GM21529 (cell line): ENCODE measurements at regions not wholly inside any gene's neighbourhood (a gene's known extent, or its start where the extent isn't known, plus 50 kb on each side); places are given as distances from the start of the nearest gene placed in this dataset.
"Not testable (repeated sequence)": the region's sequence is repeated elsewhere in the genome, so short reads cannot be mapped to it uniquely, and the experiment has no call there.

Experiments used
- ATAC-seq: cut with Tn5 transposase; IDR thresholded peaks from one replicate; pipeline ENCODE4 v1.9.1; 2021; ENCODE audit not compliant: unreplicated experiment

DNA sequence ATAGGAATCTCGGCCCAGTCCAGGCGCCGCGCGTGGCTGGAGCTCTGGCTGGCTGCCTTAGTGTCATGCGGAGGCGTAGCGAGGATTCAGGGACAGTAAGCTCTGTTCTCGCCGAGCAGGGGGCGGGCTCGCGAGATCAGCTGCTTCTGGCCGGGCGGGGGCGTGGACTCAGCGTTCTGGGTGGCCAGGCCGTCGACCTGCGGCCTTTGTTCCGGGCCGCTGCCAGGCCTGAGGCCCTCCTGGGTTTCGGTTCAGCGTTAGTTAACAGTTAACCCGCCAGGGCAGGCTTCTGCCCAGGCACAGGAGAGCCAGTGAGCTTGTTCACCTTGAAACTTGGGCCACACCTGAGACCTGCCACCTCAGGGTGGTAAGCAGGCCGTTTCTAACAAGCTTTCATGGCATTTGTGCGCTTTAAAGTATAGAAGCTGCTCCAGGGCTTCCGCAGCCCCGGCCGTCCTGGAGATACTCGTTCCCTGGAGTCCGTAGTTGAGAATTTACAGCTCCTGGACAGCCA lies 332.2 kb upstream of the SGCG start:
- ATAC-seq, result no peak

DNA sequence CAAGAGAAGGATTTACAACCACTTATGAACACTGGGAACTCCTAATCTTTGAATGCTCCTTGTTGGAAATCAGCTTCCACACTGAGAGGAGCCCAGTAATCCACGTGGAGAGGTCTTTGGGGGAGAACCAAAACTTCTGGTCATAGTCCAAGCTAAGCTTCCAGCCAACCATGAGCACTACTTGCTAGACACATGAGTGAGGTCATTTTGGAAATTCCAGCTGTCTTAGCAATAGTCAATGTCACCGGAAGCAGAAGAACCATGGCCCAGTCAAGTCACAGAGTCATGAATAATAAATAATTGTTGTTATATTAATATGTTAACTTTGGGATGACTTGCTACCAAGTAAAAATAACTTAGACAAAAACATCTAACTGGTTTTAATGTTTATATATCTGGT lies 324.9 kb upstream of the SGCG start:
- no peak for ATAC-seq

DNA sequence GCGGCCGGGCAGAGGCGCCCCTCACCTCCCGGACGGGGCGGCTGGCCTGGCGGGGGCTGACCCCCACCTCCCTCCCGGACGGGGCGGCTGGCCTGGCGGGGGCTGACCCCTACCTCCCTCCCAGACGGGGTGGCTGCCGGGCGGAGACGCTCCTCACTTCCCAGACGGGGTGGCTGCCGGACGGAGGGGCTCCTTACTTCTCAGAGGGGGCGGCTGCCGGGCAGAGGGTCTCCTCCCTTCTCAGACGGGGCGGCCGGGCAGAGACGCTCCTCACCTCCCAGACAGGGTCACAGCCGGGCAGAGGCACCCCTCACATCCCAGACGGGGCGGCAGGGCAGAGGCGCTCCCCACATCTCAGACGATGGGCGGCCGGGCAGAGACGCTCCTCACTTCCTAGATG lies 321.8 kb upstream of the SGCG start:
- not testable (repeated sequence) for ATAC-seq

DNA sequence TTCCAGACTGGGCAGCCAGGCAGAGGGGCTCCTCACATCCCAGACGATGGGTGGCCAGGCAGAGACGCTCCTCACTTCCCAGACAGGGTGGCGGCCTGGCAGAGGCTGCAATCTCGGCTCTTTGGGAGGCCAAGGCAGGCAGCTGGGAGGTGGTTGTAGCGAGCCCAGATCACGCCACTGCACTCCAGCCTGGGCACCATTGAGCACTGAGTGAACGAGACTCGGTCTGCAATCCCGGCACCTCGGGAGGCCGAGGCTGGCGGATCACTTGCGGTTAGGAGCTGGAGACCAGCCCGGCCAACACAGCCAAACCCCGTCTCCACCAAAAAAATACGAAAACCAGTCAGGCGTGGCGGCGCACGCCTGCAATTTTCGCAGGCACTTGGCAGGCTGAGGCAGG lies 321.4 kb upstream of the SGCG start:
- not testable (repeated sequence) for ATAC-seq

DNA sequence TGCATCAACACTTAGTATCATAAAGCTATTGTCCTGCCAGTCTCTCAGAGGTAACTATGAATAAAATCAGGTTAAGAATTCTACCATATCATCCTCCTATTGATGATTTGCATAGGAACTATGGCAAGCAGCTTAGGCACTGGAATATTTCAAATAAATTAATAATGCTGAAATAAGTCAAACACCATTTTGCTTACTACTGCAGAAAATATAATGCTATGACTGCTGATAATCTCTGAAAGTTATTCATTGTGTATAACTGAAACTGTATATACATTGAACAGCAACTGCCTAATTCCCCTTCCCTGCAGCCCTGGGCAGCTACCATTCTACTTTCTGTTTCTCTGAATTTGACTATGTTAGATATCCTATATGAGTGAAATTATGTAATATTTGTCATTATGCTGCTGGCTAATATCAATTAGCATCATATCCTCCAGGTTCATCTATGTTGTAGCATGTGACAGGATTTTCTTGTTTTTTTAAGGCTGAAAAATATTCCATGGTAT lies 318.8 kb upstream of the SGCG start:
- no peak for ATAC-seq

DNA sequence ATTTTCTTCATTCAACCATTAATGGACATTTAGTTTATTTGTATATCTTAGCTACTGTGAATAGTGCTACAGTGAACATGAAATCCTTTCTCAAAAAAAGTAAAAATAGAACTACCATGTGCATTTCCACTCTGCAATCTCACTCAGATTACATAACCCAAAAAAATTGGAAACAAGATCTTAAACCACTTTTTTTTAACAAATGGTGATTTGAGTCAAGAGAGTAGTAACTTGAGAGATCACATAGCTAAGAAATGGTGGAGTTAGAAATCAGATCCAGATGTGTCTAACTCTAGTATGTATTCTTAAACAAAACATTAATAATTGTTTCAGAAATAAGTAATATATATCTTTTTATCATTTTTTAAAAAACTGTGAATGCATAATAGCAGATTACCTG lies 318.3 kb upstream of the SGCG start:
- no peak for ATAC-seq

DNA sequence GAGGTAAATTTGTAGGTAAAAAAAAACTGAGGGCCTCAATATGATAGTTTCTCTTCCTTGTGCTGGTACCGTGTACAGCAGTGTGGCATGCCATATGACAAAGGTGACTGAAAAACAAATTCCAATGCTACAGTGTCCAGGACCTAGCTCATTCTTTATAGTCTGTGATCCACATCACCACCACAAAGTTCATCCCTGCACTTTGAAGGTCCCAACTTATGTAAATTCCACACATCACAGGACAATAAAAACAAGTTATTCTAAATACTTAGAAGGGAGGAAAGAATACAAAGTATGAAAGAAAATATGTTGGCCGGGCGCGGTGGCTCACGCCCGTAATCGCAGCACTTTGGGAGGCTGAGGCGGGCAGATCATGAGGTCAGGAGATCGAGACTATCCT lies 314.6 kb upstream of the SGCG start:
- no peak for ATAC-seq

DNA sequence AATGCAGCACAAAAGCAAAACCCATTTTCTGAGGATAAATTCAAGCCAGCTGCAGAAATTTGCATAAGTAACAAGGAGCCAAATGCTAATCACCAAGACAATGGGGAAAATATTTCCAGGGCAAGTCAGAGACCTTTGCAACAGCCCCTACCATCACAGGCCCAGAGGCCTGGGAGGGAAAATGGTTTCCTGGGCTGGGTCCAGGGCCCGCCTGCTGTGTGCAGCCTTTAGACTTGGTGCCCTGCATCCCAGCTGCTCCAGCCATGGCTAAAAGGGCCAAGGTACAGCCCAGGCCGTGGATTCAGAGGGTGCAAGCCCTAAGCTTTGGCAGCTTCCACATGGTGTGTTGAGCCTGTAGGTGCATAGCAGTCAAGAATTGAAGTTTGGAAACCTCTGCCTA lies 309.5 kb upstream of the SGCG start:
- no peak for ATAC-seq

DNA sequence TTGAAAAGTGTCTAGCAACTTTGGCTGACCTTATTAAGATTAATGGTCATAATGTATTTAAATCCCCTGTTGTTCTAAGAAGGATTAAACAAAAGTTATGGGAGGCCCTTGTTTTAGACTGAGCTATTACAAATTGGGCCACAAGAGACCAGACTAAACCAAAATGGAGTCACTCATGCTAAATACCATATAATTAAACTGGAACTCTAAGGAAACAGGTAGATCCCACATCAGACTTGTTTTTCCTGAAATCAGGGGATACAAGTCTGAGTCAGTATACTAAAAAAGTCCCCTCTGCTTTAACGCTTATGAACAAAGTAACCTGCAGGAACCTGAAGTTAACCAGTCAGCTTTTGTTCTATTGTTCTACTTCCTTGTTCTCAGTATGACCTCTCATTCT lies 305.9 kb upstream of the SGCG start:
- ATAC-seq, result no peak

DNA sequence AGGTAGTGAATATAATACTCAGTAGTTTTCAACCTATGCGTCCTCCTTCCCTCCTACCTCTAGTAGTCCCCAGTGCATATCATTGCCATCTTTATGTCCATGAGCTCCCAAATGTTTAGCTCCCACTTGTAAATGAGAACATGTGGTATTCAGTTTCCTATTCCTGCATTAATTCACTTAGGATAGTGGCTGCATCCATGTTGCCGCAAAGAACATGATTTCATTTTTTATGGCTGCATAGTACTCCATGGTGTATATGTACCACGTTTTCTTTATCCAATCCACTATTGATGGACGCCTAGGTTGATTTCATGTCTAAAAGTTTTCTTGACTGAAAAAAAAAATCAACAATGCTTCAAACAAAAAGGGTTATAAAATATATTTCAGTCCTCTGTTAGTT lies 303.4 kb upstream of the SGCG start:
- ATAC-seq, result no peak

DNA sequence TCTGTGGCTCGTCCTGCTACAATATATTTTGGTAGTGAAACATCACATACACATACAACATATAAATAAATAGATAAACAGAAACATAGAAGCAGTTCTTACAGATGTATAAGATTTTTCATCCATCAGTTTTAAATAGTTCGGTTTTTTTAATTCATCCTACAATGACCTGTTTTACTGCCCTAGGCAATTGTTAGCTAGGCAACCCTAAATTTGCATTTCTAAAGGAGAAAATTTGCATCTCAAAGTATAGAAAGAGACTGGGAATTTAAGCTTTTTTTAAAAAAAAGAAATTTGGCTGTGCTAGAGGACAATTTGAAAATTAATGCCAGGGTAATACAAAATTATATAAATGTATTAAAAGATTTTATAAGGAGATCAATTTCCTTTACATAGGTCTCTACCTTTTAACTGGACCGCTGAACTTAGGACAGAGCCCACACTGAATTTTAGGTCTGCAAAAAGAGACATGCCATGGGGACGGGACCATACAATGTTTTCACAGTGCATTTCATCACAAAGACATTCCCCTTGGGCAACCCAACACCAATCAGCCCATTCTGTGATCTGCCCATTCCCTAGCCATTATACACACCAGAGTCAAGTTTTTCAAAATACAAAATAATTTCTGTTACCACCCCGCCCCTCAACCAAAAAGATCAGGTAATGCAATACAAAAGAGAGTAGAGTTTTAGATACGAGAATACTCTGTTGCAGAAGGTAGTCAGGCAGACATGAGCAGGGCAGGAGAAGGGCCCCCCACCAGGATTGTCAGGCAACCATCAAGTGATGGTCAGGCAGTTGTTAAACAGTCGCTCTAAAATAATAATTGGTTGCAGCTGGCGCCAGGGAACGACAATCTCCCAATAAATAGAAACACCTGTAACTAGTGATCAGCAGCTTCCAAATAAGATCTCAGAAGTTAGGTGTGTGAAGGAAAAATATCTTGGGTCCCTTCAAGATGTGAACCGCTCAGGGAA lies 299.7 kb upstream of the SGCG start:
- no peak for ATAC-seq

DNA sequence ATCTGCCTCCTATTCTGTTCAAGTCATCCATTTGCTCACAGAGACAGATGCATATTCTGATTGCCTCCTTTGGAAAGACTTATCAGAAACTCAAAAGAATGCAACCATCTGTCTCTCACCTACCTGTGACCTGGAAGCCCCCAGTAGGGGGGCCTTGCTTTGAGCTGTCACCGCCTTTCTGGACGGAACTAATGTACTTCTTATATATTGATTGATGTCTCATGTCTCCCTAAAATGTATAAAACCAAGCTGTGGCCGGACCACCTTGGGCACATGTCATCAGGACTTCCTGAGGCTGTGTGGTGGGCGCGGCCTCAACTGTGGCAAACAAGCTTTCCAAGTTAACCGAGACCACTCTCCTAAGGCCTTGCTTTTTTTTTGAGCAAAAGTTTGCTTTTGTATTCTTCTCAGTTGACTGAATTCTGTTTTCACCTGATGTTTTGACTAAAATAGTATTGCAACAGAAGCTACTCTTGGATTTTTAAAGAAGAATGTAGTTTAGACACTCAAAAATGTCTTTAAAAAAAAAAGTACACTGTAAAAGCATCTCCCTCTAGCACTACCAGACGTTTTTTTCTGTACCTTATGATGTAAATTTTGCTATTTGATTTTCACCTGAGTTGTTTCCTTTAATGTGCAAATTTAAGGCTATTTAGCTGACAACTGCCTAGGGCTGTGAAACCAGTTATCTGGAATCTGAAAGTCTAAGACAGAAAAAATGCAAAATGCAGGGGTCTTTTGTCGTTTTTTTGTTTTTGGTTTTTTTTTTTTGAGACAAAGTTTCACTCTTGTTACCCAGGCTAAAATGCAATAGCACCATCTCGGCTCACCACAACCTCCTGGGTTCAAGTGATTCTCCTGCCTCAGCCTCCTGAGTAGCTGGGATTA lies 298.8 kb upstream of the SGCG start:
- not testable (repeated sequence) for ATAC-seq

DNA sequence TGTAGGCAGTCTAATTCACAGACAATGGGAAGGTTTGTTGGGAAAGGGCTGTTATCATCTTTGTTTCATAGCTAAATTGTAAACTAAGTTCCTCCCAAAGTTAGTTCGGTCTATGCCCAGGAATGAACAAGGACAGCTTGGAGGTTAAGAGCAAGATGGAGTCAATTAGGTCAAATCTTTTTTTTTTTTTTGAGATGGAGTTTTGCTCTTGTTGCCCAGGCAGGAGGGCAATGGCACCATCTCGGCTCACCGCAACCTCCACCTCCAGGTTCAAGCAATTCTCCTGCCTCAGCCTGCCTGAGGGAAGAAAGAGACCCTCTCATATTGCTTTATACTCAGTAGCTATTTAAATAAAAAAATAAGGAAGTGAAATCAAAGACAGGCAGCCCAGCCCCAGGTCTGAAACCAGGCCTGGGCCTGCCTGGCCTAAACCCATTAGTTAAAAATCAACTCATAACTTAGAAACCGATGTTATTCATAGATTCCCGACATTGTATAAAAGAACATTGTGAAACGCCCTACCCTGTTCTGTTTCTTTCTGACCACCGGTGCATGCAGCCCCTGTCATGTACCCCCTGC lies 297.4 kb upstream of the SGCG start:
- ATAC-seq, result no peak

DNA sequence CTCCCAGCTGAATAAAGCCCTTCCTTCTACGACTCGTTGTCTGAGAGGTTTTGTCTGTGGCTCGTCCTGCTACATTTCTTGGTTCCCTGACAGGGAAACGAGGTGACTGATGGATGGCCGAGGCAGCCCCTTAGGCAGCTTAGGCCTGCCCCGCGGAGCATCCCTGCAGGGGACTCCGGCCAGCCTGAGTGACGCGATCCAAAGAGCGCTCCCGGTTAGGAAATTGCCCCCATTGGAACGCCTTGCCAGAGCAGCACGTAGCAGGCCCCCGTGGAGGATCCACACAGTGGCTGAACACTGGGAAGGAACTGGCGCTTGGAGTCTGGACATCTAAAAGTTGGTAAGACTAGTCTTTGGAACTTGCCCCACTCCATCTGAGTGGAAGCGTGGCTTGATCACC lies 296.8 kb upstream of the SGCG start:
- no peak for ATAC-seq

DNA sequence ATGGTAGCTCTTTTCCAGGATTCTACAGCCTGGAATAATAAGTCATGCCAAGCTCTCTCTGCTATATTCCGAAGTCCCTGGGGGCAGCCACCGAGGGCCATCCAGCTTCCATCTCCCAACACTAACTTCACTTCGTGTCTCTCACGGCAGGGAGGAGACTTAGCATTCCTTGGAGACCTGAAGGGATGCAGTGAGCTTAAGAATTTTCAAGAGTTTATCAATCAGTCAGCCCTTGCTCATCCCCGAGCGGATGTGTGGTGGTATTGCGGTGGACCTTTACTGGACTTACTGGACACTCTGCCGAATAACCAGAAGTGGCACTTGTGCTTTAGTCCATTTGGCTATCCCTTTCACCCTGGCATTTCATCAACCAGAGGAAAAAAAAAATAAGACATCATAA lies 294.7 kb upstream of the SGCG start:
- ATAC-seq, result not testable (repeated sequence)

DNA sequence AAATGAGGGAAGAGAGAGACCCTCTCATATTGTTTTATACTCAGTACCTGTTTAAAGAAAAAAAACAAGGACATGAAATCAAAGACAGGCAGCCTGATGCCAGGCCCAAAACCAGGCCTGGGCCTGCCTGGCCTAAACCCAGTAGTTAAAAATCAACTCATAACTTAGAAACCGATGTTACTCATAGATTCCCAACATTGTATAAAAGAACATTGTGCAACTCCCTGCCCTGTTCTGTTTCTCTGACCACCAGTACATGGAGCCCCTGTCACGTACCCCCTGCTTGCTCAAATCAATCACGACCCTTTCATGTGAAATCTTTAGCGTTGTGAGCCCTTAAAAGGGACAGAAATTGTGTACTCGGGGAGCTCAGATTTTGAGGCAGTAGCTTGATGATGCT lies 291.4 kb upstream of the SGCG start:
- ATAC-seq, result not testable (repeated sequence)

DNA sequence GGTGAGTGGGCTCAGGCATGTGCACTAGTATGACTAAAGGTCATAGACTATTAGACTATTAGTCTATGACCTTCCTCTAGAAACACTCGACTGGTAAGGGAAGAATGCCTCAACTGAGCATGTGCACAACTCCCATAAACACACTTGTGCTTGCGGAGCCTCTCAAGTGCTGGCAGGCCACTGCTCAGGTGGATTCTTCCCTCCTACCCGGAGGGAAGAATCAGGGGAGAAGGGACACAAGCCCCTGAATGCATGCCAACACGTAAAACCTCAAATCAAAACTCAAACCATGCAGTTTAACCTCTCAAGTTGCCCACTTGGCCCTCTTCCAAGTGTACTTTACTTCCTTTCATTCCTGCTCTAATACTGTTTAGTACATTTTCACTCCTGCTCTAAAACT lies 287.6 kb upstream of the SGCG start:
- no peak for ATAC-seq

DNA sequence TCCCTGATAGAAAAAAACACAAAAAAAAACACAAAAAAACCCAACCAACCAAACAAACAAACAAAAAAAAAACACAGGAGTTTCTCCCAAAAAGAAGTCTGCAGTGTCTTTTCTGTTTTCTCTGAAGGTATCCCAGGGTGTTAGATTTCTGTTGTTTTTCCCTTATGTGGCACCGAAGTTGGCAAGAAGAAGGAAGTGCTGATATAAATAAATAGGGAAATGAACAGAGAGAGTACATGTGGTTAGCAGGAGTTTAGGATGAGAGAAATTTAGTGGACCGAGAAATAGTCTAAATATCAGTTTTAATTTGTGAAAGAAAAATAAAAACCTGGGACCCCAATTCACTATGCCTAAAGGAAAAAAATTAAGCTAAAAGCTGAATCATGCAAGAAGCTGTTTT lies 287.0 kb upstream of the SGCG start:
- ATAC-seq, result no peak

DNA sequence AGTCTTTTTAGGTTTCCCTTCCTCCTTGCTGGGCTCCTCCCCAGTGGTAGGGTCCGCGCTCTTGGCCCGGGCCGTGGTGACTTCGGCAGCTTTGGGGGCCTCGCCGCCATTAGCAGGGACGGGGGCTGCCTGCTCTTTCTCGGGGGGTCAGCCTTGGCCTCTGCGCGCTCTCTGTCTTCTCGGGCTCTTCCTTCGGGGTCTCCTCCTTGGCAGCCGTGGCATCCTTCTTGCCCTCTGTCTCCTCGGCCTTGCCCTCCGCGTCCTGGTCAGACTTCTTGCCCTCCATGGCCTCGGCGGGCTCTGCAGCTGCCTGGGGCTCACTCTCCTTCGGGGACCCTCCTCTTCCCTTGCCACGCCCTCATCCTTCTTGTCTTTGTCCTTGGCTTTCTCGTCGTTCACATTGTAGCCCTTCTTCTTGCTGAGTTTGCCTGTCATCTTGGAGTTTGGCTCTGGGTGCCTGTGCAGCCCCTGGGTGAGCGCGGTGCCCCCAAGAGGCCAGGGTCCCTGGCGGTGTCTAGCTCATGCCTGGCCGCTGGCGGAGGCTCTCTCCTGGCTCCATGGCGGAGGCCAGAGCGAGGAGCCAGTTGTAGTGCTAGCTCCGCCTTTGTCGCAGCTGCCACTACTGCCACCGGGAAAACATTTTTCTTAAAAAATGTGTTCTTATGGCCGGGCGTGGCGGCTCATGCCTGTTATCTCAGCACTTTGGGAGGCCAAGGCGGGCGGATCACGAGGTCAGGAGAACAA lies 283.0 kb upstream of the SGCG start:
- ATAC-seq, result no peak

DNA sequence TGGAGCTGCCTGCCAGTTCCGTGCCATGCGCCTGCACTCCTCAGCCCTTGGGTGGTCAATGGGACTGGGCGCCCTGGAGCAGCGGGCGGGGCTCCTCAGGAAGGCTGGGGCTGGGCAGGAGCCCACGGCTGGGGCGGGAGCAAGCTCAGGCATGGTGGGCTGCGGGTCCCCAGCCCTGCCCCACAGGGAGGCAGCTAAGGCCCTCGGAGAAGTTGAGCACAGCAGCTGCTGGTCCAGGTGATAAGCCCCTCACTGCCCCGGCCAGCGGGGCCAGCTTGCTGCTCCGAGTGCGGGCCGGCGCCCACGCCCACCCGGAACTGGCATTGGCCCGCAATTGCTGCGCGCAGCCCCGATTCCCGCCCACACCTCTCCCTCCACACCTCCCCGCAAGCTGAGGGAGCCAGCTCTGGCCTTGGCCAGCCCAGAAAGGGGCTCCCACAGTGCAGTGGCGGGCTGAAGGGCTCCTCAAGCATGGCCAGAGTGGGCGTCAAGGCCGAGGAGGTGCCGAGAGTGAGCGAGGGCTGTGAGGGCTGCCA lies 280.3 kb upstream of the SGCG start:
- ATAC-seq, result not testable (repeated sequence)
